NCI-H510A (cell line): ENCODE measurements at regions not wholly inside any gene's neighbourhood (a gene's known extent, or its start where the extent isn't known, plus 50 kb on each side); places are given as distances from the start of the nearest gene placed in this dataset.
"Not testable (repeated sequence)": the region's sequence is repeated elsewhere in the genome, so short reads cannot be mapped to it uniquely, and the experiment has no call there.

ENCODE experiments used
- DNase-seq: peaks from one replicate; lab custom pipeline; 2025; lab: John Stamatoyannopoulos, UW

- no peak for DNase-seq
Measured at GRCh38 chr2:132272713-132273112, 111.0 kb upstream of the ANKRD30BL start.

GRCh38 chr2:132273585-132273984, 111.8 kb upstream of the ANKRD30BL start:
- DNase-seq: not testable (repeated sequence)

- DNase-seq: no peak
Measured at GRCh38 chr2:132274000-132274399, 112.2 kb upstream of the ANKRD30BL start.

GRCh38 chr2:132275396-132275795, 113.6 kb upstream of the ANKRD30BL start:
- DNase-seq: no peak

DNA sequence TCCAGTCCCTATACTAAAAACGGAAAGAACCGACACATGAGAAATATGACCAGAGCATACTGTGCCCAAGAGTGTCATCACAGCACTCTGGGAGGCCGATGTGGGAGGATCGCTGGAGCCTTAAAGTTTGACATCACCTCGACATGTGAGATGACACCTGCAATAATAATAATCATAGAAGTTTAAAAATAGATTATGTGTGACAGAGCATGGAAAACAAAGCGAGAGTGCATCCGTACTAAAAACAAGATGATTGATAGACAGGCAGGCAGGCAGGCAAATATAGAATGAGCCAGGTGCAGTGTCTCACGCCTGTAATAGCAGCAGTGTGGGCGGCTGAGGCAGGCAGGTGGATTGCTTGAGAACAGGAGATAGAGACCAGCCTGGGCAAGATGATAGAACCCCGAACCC, 114.8 kb upstream of the ANKRD30BL start:
- DNase-seq: no peak

DNA sequence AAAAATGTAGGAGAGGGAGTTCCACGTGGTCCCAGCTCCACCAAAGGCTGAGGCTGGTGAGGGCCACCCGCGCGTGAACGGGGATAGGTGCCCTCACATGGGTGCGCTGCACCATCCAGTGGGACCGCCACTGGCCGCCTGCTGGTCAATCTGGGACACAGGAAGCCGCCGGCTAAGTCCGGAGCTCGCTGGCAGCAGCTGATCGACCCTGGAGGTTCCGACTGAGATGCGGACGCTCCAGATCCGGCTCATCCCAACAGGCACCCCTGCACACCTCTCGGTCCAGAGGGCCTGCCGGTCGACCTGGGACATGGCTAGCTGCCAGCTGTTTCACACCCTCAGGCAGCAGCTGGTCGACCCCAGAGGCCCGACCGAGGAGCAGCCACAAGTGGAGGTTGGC, 116.5 kb upstream of the ANKRD30BL start:
- DNase-seq: no peak

GRCh38 chr2:132279344-132279743, 117.6 kb upstream of the ANKRD30BL start:
- no peak for DNase-seq

GRCh38 chr2:132279930-132280615, 118.3 kb upstream of the ANKRD30BL start:
- no peak for DNase-seq

GRCh38 chr2:132280912-132281311, 119.2 kb upstream of the ANKRD30BL start:
- no peak for DNase-seq

DNA sequence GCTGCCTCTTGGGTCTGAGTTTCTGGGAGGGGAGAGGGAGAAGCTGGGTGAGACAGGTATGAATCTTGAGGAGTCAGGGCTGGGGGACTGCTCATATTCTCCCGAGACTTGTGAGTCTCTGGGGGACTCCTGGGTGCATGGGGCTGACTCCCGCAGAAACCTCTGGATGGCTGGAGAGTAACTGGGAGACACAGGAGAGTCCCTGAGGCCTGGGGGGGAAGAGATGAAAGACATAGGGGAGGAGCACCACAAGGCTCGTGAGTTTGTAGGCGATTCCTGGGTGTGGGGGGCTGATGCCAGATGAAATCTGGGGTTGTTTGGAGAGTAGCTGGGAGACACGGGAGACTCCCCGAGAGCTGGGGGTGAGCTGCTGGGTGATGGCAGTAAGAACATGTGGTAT, 120.4 kb upstream of the ANKRD30BL start:
- DNase-seq: not testable (repeated sequence)

- no peak for DNase-seq
Measured at GRCh38 chr2:132282911-132283310, 121.2 kb upstream of the ANKRD30BL start.

- not testable (repeated sequence) for DNase-seq
Measured at GRCh38 chr2:132286289-132286911, 124.6 kb upstream of the ANKRD30BL start.

GRCh38 chr2:132287910-132288309, 126.2 kb upstream of the ANKRD30BL start:
- not testable (repeated sequence) for DNase-seq

DNA sequence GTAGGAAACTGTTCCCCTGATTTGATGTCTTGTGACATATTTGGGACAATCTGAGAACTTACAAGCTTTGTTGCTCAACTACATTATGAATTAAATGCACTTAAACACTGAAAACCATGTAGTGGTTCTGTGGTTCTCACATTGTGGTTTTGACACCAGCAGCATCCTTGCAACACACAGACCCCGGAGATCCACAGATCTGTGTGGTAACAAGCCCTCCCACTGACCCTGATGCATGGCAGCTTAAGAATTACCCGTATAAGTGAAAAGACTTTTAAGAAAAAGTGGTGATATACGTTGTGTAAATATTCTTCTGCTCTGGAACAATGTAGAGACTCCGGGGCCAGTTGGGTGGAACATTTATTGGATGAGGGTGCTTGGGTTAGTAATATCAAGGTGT, 127.4 kb upstream of the ANKRD30BL start:
- DNase-seq: not testable (repeated sequence)

- DNase-seq: not testable (repeated sequence)
Measured at GRCh38 chr2:132289812-132290211, 126.8 kb upstream of the GPR39 start.

- not testable (repeated sequence) for DNase-seq
Measured at GRCh38 chr2:132300592-132301378, 115.8 kb upstream of the GPR39 start.

DNA sequence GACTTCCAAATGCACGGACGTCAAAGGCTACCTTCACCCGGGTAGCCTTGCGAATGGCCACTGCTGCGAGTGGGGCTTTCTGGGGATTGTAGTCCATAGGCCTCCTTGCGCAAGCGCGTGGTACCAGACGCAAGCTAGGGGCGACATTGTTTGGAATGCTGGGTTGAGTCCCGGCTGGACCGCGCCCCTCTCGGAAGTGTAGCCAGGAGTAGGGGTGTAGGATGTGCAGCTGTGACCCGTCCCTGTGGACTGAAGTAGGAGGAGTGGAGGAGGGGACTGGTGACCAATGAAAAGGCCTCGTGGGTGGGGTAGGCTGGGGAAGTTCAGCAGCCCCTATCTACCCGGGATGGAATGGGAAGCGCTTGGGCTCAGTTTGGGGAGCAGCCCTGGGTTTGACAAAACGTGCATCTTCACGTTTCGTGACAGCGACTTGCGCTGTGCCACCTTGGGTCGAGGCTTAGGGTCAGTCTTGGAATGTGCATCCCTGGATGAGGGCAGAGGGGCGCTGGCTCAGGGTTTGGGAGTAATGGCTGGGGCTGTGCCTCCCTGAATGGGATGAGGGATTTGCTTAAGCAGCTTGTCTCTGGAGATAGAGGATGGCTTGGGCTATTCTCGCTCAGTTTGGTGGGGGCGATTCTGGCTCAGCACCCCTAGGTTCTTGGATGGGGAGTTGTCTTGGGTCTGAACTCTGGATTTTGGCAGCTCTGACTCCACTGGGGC, 111.8 kb upstream of the GPR39 start:
- not testable (repeated sequence) for DNase-seq

DNA sequence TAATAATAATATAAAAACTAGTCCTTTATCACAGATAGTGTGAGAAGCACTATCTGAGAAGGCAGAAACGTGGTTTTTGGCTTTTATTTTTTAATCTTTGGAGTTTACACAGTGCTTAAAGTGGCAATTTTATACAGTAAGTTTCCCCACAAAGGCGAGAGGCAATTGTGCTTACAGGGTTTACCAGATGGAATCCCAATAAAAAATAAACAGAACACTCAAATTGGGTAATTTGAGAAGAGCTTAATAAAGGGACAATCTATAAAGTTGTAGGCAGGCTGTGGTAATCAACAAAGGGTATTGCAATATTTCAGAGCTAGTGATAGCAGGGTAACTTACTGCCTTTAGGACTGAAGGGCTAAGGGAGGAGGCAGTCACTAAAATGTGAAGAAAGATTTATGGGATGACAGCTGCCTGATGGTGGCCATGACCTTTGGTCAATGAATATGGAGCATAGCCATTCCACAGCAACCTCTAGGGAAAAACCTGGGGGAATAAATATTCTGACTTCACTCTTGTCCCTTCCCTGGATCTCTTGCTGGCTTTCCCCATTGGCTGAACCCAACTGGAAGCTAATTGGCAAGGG, 108.9 kb upstream of the GPR39 start:
- not testable (repeated sequence) for DNase-seq

DNA sequence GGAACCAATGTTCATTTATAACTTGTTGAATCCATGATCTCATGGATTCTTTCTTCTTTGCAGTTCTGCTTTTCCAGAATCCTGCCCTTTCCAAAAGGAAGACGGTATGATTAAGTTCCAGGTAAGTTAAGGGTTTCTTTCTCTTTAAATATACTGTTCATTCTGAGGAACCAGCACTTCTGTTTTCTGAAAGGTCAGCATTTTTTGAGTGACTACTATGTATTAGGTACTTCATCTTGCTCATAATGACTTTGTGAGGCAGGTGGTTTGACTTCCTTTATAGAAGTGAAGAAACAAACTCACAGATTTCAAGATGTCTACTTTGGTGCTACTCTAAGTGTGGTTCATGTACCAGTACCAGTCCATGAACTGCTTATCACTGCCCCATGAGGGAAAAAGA, 107.4 kb upstream of the GPR39 start:
- DNase-seq: not testable (repeated sequence)

- not testable (repeated sequence) for DNase-seq
Measured at GRCh38 chr2:132315546-132315945, 101.1 kb upstream of the GPR39 start.

DNA sequence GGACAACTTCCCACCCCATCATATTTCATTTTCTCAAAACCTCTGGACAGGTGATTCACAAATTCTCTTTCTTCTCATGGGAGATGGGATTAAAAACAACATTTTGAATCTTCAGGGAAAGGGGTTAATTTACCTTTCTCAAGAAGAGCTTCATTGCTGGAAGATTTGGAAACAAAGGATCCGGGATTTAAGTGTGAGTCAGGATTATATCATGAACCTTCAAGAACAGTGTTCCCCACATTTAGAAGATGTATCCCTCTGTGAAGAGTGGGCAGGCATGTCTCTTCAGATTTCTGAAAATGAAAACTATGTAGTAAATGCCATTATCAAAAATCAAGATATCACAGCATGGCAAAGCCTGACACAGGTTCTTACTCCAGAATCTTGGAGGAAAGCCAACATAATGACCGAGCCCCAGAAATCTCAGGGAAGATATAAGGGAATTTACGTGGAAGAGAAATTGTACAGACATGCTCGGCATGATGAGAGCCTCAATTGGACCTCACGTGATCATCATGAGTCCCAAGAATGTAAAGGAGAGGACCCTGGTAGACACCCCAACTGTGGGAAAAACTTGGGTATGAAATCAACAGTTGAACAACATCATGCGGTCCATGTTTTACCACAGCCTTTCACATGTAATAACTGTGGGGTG, 99.5 kb upstream of the GPR39 start:
- DNase-seq: not testable (repeated sequence)
